HG02798 (cell line): ENCODE measurements at regions not wholly inside any gene's neighbourhood (a gene's known extent, or its start where the extent isn't known, plus 50 kb on each side); places are given as distances from the start of the nearest gene placed in this dataset.
"Not testable (repeated sequence)": the region's sequence is repeated elsewhere in the genome, so short reads cannot be mapped to it uniquely, and the experiment has no call there.

ENCODE experiments used
- ATAC-seq: cut with Tn5 transposase; IDR thresholded peaks from one replicate; pipeline ENCODE4 v1.9.1; 2021; ENCODE audit warnings: mild to moderate bottlenecking; ENCODE audit not compliant: unreplicated experiment, poor library complexity

DNA sequence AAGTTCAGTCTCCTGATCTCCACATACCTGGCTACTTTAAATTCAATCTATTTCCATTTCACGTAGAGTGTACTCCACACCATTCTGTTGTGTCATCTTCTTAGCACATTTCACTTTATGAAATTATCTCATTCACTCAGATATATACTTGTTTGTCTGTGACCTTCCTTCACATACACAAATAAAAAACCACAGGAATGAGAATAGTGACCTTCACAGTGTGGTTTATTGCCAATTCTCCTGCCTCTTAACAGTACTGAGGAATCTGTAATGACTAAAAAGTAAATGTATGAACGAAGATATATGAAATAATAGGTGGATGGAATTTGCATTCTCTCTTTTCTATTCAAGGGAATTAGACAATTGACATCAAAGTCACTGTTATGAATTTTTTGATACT is 183.9 kb upstream of the PCDH7 start:
- ATAC-seq, result no peak

DNA sequence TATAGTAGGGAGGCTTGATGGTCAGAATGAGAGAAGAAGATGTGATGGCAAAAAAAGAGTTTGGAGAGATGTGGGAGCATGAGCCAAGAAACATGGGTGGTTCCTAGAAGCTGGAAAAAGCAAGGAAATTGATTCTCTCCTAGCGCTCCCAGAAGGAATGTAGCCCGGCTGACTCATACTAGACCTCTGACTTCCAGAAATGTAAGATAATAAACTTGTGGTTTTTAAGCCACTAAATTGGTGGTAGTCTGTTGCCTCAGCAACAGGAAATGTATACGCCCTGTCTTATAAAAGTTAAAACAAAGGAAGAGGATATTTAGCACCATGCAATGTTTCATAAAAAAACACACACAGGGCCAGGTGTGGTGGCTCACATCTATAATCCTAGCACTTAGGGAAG is 182.7 kb upstream of the PCDH7 start:
- ATAC-seq, result no peak

DNA sequence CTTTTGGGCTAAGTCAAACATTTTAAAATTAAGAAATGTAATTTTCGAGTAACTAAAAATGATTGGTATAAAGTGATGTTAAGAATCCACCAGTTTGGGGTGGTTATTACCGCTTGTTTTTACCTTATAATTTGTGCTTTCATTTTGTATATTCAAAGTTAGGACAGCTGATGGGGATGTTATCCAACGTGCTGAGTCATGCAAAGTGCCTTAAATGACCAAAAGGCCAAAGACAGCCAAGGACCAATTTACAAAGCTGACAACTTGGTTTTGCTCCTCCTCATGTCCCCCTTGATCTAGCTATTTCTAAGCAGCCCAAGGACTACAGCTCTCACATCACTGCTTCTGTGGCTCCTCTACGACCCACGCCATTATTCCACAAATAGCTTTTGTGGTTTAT is 181.4 kb upstream of the PCDH7 start:
- ATAC-seq, result no peak

DNA sequence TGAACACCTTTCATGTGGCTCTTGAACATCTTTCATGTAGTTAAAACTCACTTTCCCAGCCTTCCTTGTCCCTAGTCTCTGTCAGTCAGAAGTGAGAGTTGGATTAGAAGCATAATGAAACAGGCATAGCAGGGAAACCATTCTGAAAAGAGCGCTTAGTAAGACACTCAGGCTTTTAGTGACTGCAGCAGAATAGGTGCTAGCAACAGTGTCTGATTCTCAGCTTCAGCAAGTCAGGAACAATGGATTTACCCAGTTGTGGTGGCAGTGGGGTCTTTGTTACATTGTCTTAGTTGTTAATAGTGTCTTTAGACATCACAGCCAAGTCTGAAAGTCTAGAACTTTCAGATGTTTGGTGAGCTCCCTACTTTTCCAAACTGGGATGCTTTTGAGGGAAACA is 177.1 kb upstream of the PCDH7 start:
- no peak for ATAC-seq

GRCh38 chr4:30553151-30553550 is 167.0 kb upstream of the PCDH7 start:
- no peak for ATAC-seq

GRCh38 chr4:30553706-30554105 is 166.5 kb upstream of the PCDH7 start:
- no peak for ATAC-seq

GRCh38 chr4:30555775-30556174 is 164.4 kb upstream of the PCDH7 start:
- ATAC-seq, result no peak

DNA sequence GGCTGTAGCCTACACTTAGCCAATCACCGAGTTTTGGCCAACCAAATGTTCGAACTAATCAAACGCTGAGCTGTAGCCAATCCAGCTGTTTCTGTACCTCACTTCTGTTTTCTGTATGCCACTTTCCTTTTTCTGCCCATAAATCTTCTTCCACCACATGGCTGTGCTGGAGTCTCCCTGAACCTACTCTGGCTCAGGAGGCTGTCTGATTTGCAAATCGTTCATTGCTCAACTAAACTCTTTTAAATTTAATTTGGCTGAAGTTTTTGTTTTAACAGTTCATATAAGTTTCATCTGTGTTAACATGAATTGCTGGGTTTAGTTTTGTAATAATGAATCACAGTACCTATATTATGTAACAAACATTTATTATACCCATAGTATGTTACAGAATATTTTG is 160.7 kb upstream of the PCDH7 start:
- no peak for ATAC-seq

DNA sequence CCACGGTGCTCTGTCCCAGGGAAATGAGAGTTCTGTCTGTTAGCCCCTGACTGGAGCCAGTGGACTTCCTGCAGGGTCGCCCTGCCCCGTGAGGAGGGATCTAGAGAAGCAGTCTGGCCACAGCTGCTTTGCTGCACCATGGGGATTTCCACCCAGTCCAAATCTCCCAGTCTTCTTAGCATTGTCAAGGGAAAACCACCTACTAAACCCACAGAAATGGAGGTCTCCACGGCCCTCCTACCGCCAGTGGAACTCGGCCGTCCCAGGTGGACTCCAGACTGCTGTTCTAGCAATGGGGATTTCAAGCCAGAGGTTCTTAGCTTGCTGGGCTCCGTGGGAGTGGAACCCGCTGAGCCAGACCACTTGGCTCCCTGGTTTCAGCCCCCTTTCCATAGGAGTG is 133.3 kb upstream of the PCDH7 start:
- ATAC-seq, result no peak

GRCh38 chr4:30589669-30590068 is 130.5 kb upstream of the PCDH7 start:
- not testable (repeated sequence) for ATAC-seq

DNA sequence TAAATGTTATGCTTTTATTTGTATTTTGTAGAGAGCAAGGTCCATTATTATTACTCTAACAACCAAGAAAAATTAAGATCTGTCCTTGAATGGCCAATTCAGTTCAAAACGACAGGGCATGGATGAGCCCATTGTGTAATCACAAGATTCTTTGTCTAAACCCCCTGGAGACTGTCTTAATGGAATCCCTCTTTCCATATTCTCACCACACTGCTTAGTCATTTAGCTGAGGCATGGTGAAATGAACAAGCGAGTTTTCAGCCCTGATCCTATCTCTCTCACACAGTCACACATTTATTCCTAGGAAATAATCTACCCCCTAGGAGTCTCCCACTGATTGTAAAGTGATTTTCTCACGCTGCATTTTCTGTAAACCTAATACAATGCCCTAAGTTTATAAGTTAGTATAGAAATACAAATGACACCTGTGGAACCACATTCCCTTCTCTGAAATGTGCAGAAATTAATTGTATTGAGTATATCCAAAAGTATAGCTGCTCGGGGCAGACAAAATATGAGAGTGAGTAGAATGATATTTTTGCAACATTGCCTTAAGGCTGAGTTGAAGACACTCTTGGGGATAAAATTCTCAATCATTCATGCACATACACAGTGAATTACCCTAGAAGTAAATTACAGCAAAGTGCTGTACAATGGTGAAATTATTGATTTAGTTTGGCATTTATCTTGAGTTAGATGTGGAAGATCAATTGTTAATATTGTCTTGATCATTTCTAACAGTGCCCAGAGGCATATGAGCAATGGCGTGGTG is 119.7 kb upstream of the PCDH7 start:
- no peak for ATAC-seq

DNA sequence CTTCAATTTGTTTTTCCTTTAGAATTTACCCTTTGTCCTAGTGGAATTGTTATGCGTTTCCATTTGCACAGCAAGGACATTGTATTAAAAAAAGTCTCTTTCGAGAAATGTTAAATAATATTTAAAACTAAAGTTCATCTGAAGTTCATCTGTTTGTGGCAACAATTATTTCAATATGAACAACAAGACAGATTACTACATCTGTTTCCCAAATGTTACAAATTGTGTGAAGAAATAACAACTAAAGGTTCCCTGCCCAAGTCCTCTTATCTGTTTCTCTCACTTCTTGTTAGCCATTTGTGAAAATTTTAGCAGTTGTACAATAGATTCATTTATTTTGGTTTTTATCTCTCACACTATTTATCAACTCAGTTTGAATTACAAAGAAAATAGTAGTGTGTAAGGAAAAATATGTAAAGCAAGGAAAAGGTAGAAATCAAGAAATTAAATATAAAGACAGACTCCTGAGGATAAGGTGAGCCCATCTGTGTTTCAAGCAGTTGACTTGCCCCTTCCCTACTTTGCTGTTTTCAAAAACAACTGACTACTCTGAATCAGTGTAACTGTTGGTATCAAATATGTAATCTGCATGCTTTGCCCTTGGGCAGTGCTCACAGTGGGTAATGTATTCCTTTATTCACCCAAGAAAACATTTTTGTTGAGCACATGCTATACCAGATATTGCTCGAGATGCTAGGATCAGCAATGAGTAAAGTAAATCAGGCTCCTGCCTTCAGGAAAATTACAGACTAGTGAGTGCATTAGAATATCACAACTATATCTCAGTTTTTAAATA is 118.9 kb upstream of the PCDH7 start:
- no peak for ATAC-seq

DNA sequence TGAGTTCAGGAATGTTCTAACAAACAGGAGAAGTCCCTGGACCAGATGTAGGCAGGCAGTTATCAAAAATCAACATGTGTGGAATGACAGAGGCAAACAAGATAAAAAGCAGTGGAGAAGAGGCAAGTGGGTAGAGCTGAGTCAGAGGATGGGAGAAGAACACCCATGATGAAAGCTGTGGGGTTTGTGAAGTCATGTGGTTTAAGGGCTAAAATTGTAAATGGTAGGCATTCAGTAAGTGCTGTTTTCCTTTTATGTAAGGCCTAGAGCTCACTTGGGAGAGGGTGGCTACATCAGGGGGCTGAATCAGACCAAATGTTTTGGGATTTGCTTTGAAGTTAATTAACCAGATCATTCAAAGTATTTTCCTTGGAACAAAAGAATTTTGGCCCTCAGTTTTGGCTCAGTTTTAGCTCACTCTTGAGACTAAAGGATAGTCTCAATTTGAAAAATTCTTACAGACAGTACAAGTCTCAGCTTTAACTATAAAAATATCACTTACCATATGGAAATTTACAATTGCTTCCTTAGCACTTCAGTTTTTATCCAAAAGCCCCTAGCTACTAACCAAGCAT is 114.5 kb upstream of the PCDH7 start:
- no peak for ATAC-seq

GRCh38 chr4:30610361-30610760 is 109.8 kb upstream of the PCDH7 start:
- no peak for ATAC-seq

GRCh38 chr4:30614771-30615170 is 105.4 kb upstream of the PCDH7 start:
- ATAC-seq, result no peak

DNA sequence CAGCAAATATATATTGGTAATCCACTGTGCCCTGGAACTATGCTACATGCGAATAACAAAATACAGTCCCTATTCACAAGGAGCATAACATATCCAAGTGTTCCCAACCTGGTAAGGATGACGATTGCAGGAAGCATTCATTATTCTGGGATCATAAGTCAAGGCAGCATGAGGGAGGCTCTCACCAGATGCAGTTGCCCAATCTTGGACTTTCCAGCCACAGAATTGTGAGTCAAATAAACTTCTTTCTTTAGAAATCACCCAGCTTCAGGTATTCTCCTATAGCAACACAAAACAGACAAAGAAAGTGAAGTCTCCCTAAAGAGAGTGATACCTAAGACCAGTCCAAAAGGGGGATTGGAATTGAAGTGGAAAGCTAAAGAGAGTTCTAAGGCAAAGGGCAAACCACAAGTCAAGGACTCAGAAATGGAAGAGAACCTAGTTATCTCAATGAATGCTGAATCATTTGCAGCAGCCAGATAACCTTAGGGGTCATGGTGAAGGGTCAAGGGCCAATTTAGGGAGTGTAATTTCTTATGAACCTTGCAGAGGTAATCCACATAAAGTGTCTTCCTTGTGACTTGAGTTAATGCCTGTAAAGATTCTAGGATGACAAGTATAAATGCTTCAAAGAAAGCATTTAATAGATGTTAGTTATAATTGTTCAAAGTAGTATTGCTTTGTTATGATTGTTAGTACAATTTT is 103.1 kb upstream of the PCDH7 start:
- ATAC-seq, result no peak

DNA sequence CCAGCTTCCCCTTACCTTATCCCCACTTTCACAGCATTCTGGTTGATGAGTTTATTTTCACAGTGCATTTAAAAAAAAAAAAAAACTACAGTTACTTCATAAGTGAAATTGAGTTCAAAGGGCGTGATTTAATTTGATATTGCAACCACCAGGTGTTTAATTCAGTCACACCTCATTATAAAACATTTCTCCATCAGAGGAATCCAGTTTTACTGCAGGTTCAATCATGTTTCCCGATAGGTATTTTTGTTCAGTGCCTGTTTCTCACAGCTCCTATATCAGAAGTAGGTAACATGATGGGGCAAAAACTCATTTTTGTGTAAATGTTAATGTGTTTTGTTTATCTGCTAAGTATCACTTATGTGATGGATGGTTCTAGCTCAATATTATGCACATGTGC is 102.3 kb upstream of the PCDH7 start:
- ATAC-seq, result no peak

- ATAC-seq, result no peak
Observed at GRCh38 chr4:30619679-30620078, 100.5 kb upstream of the PCDH7 start.

- ATAC-seq, result no peak
Observed at GRCh38 chr4:30620711-30621110, 99.5 kb upstream of the PCDH7 start.

- ATAC-seq, result no peak
Observed at GRCh38 chr4:30630431-30630830, 89.7 kb upstream of the PCDH7 start.

- ATAC-seq, result no peak
Observed at GRCh38 chr4:30632751-30633150, 87.4 kb upstream of the PCDH7 start.
